HepG2 (cell line): ENCODE measurements at regions not wholly inside any gene's neighbourhood (a gene's known extent, or its start where the extent isn't known, plus 50 kb on each side); places are given as distances from the start of the nearest gene placed in this dataset.

Experiments
- ZNF546 ChIP-seq: sonication (generic); formaldehyde crosslinking; conservative IDR thresholded peaks from 2 replicates; pipeline ENCODE4 v1.8.1; 2023; ENCODE audit warnings: mild to moderate bottlenecking, missing genetic modification reagents
- TF ChIP-seq, protein P1 (sequence below): sonication (generic); formaldehyde crosslinking; IDR thresholded peaks from 2 replicates; pipeline ENCODE4 v1.4.0; 2020; ENCODE audit warnings: mild to moderate bottlenecking, missing genetic modification reagents
- TF ChIP-seq, protein P2 (sequence below): sonication (generic); formaldehyde crosslinking; IDR thresholded peaks from 2 replicates; pipeline ENCODE4 v1.5.1; 2020; ENCODE audit warnings: mild to moderate bottlenecking, missing genetic modification reagents, borderline replicate concordance
- TF ChIP-seq, protein P3 (sequence below): IDR thresholded peaks from 2 replicates; pipeline ENCODE4 v1.6.1; 2012; ENCODE audit warnings: low read length, improper control_type of control experiment
- TF ChIP-seq, protein P4 (sequence below): sonication (generic); formaldehyde crosslinking; IDR thresholded peaks from 2 replicates; pipeline ENCODE4 v1.4.0; 2020; ENCODE audit warnings: missing genetic modification reagents

DNA sequence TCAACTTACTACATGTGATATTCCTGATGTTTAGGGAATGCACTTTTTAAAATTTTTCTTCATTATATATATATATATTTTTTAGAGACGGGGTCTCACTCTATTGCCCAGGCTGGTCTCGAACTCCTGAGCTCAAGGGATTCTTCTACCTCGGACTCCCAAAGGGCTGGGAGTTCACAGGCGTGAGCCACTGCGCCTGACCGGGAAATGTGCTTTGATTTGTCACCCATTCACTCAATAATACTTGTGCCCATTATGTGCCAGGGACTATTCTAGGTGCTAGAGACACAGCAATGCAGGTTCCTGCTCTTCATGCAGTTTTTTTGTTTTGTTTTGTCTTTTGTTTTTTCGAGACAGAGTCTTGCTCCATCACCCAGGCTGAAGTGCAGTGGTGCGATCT, 56.1 kb upstream of the INCENP start (continued):
- TF ChIP-seq, protein P1, sequence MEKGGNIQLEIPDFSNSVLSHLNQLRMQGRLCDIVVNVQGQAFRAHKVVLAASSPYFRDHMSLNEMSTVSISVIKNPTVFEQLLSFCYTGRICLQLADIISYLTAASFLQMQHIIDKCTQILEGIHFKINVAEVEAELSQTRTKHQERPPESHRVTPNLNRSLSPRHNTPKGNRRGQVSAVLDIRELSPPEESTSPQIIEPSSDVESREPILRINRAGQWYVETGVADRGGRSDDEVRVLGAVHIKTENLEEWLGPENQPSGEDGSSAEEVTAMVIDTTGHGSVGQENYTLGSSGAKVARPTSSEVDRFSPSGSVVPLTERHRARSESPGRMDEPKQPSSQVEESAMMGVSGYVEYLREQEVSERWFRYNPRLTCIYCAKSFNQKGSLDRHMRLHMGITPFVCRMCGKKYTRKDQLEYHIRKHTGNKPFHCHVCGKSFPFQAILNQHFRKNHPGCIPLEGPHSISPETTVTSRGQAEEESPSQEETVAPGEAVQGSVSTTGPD (CRISPR knock-in tag) = no peak
- TF ChIP-seq, protein P2, sequence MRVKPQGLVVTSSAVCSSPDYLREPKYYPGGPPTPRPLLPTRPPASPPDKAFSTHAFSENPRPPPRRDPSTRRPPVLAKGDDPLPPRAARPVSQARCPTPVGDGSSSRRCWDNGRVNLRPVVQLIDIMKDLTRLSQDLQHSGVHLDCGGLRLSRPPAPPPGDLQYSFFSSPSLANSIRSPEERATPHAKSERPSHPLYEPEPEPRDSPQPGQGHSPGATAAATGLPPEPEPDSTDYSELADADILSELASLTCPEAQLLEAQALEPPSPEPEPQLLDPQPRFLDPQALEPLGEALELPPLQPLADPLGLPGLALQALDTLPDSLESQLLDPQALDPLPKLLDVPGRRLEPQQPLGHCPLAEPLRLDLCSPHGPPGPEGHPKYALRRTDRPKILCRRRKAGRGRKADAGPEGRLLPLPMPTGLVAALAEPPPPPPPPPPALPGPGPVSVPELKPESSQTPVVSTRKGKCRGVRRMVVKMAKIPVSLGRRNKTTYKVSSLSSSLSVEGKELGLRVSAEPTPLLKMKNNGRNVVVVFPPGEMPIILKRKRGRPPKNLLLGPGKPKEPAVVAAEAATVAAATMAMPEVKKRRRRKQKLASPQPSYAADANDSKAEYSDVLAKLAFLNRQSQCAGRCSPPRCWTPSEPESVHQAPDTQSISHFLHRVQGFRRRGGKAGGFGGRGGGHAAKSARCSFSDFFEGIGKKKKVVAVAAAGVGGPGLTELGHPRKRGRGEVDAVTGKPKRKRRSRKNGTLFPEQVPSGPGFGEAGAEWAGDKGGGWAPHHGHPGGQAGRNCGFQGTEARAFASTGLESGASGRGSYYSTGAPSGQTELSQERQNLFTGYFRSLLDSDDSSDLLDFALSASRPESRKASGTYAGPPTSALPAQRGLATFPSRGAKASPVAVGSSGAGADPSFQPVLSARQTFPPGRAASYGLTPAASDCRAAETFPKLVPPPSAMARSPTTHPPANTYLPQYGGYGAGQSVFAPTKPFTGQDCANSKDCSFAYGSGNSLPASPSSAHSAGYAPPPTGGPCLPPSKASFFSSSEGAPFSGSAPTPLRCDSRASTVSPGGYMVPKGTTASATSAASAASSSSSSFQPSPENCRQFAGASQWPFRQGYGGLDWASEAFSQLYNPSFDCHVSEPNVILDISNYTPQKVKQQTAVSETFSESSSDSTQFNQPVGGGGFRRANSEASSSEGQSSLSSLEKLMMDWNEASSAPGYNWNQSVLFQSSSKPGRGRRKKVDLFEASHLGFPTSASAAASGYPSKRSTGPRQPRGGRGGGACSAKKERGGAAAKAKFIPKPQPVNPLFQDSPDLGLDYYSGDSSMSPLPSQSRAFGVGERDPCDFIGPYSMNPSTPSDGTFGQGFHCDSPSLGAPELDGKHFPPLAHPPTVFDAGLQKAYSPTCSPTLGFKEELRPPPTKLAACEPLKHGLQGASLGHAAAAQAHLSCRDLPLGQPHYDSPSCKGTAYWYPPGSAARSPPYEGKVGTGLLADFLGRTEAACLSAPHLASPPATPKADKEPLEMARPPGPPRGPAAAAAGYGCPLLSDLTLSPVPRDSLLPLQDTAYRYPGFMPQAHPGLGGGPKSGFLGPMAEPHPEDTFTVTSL (CRISPR knock-in tag) = no peak
- TF ChIP-seq, protein P3, sequence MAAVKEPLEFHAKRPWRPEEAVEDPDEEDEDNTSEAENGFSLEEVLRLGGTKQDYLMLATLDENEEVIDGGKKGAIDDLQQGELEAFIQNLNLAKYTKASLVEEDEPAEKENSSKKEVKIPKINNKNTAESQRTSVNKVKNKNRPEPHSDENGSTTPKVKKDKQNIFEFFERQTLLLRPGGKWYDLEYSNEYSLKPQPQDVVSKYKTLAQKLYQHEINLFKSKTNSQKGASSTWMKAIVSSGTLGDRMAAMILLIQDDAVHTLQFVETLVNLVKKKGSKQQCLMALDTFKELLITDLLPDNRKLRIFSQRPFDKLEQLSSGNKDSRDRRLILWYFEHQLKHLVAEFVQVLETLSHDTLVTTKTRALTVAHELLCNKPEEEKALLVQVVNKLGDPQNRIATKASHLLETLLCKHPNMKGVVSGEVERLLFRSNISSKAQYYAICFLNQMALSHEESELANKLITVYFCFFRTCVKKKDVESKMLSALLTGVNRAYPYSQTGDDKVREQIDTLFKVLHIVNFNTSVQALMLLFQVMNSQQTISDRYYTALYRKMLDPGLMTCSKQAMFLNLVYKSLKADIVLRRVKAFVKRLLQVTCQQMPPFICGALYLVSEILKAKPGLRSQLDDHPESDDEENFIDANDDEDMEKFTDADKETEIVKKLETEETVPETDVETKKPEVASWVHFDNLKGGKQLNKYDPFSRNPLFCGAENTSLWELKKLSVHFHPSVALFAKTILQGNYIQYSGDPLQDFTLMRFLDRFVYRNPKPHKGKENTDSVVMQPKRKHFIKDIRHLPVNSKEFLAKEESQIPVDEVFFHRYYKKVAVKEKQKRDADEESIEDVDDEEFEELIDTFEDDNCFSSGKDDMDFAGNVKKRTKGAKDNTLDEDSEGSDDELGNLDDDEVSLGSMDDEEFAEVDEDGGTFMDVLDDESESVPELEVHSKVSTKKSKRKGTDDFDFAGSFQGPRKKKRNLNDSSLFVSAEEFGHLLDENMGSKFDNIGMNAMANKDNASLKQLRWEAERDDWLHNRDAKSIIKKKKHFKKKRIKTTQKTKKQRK = no peak
- TF ChIP-seq, protein P4, sequence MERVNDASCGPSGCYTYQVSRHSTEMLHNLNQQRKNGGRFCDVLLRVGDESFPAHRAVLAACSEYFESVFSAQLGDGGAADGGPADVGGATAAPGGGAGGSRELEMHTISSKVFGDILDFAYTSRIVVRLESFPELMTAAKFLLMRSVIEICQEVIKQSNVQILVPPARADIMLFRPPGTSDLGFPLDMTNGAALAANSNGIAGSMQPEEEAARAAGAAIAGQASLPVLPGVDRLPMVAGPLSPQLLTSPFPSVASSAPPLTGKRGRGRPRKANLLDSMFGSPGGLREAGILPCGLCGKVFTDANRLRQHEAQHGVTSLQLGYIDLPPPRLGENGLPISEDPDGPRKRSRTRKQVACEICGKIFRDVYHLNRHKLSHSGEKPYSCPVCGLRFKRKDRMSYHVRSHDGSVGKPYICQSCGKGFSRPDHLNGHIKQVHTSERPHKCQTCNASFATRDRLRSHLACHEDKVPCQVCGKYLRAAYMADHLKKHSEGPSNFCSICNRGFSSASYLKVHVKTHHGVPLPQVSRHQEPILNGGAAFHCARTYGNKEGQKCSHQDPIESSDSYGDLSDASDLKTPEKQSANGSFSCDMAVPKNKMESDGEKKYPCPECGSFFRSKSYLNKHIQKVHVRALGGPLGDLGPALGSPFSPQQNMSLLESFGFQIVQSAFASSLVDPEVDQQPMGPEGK = no peak
- TF ChIP-seq ZNF546 (CRISPR knock-in tag) = no peak
